HG03103 (cell line): ENCODE measurements at regions not wholly inside any gene's neighbourhood (a gene's known extent, or its start where the extent isn't known, plus 50 kb on each side); places are given as distances from the start of the nearest gene placed in this dataset.
"Not testable (repeated sequence)": the region's sequence is repeated elsewhere in the genome, so short reads cannot be mapped to it uniquely, and the experiment has no call there.

ENCODE experiments used
- ATAC-seq: cut with Tn5 transposase; IDR thresholded peaks from one replicate; pipeline ENCODE4 v1.9.1; 2021; ENCODE audit warnings: low read depth; ENCODE audit not compliant: unreplicated experiment

DNA sequence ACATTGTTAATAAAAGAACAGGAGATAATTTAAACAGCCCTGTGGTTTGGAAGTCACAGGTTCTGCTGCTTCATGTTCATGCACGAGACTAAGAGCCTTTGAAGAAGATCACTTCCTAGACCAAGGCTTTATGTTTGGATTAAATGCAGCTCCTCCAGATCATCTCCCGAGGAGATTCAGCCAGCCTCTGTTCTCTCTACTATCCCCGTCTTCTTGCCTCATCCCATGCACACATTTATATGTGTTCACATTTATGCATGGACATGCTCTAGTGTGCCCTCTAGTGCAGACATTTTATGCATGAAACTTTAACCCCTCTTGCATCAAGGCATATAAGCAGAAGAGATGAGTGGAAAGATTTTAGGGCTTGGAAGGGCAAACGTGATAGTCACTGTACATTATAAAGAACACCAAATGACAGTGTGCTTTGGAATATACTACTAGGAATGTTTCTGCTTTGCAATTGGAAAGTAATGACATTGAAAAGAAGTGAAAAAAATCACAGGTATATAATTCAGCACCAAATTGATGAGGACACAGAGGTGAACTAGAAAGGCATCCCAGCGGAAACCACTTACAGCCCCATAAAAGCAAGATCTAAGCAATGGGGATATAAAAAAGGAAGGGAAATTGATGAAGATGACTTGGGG lies 271.5 kb upstream of the PLGLB2 start:
- ATAC-seq, result not testable (repeated sequence)

GRCh38 chr2:87476936-87477335 lies 271.0 kb upstream of the PLGLB2 start:
- not testable (repeated sequence) for ATAC-seq

- ATAC-seq, result not testable (repeated sequence)
Observed at GRCh38 chr2:87477669-87478428, 270.0 kb upstream of the PLGLB2 start.

- ATAC-seq, result not testable (repeated sequence)
Observed at GRCh38 chr2:87478911-87479310, 269.0 kb upstream of the PLGLB2 start.

DNA sequence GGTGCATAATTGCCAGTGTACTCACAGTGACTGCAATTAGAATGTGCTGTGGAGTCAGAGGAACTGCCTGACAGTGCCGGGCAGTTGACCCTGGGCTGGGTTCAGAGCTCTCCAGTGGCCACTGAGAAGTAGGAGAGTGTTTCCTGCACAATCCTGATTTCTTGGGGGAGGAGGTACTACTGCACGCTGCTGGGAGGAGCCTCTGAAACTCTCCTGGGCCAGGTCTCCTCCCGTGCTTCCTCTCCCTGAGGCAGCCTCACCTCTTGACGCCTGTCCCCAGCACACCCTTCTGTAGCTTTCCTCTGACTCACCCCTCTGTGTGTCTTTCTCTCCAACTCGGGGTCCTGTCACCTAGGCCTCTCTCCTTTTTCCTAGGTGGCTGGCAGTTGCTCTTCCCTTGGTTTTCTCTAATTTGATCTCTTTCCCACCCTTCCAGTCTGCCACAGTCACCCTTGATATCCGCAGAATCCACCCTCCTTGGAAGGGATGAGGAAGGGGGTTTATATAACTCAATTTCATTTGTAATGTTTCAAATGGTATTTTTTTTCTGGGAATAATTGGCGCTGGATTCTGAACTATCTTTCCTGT lies 264.7 kb upstream of the PLGLB2 start:
- ATAC-seq, result not testable (repeated sequence)

GRCh38 chr2:87484363-87484762 lies 263.5 kb upstream of the PLGLB2 start:
- not testable (repeated sequence) for ATAC-seq

DNA sequence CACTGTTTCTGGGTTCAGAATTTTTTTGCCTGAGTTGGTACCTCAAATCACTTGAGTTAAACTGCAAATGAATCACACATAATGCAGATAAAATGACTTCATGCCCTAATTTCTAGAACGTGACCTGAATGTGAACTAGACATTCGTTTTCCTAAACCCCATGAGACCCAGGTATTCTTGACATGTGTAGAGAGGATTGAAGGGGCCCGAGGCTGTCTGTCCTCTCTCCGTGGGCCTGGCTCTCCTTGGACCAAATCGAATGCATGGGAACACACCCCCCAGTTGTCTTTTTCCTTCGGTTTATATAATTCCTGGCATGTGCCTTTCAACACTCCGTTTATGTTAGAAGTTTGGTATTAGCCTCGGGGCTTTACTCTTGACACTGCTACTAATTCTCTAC lies 262.4 kb upstream of the PLGLB2 start:
- not testable (repeated sequence) for ATAC-seq

GRCh38 chr2:87485884-87486283 lies 262.0 kb upstream of the PLGLB2 start:
- ATAC-seq, result peak; percentile 91

DNA sequence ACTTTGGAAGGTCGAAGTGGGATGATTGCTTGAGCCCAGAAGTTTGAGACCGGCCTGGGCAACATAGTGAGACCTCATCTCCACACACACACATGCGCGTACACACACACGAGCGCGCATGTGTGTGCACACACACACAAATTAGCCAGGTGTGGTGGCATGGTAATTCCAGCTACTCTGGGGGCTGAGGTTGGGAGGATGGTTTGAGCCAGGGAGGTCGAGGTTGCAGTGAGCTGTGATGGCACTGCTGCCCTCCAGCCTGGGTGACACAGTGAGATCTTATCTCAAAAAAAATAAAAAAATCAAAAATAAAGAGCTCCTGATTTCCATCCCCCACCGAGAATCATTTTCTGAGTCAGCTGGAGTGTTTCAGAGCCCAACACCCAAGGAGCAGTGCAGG lies 261.5 kb upstream of the PLGLB2 start:
- peak; percentile 14 for ATAC-seq

DNA sequence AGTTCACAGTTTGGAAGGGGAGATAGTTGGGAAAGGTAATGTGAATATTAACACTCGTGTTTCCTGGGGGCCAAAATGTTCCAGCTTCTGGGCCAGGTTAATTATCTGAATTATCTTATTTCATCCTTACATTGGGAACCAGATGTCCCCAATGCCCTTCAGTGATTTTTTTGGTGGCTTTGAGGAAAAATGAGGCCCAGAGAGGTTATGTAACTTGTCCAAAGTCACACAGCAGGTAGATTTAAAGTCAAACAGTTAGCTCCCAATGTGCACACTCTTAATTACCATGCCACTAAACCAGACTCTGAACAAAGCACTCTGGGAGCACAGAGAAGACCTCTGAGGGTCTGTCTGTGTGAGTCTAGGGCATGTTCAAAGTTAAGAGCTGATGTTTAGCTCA lies 259.9 kb upstream of the PLGLB2 start:
- ATAC-seq, result not testable (repeated sequence)

- ATAC-seq, result not testable (repeated sequence)
Observed at GRCh38 chr2:87488991-87489390, 258.9 kb upstream of the PLGLB2 start.

- ATAC-seq, result not testable (repeated sequence)
Observed at GRCh38 chr2:87494846-87495245, 253.0 kb upstream of the PLGLB2 start.

DNA sequence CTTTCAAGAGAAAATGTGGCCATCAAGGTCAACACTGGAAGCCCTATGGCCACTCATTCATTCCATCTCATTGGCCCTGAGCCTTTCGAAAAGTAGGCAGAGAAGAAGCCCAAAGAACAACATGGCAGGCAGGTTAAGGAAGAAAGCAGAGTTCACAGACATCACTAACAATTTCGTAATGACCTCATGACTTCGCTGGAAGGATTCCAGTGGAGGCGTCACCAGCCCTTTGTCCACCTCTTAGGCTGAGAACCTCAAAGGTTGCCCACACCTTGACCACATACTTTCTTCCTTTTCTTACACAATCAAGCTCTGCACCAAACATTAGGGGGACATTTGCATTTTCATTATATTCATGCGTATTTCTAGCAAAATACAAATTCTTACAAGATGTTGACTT lies 252.4 kb upstream of the PLGLB2 start:
- not testable (repeated sequence) for ATAC-seq

GRCh38 chr2:87496036-87497006 lies 251.6 kb upstream of the PLGLB2 start:
- ATAC-seq, result peak; percentile 91

DNA sequence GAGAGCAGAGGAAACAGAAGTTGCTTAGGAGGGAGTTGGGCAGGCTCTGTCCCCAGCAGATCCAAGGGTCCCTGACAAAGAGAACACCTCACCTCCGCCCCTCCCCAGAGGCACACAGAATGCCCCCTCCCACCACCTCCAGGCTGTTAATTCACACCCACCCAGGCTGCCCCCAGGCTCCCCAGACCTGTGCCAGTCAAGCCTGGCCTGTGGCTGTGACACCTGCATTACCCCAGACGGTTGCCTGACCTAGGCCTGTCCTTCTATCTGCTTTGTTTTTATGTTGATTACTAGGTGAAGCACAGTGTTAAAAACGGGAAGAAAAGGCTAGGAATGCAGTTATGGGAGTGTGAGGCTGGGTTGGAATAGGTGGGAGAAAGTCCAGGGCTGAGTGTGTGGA lies 250.8 kb upstream of the PLGLB2 start:
- ATAC-seq, result not testable (repeated sequence)

DNA sequence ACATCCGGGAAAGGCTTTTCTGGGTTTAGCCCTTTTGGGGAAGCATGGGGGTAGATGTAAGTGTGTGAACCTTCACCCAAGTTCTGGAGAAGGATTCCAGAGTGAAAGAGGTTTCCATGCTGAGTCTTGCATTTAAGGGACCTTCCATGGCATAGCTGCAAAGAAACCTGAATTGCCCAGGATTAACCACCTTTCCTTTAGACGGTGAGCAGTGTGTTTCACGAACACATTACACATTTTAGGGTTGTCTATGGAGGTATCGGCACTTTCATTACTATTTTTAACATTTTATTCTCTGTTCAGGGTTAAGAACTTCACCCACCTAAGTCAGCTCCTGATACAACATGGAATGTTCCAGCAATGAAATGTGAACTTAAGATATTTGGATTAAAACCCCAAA lies 250.2 kb upstream of the PLGLB2 start:
- not testable (repeated sequence) for ATAC-seq

GRCh38 chr2:87498169-87498853 lies 249.6 kb upstream of the PLGLB2 start:
- peak; percentile 47 for ATAC-seq

GRCh38 chr2:87498854-87499238 lies 249.0 kb upstream of the PLGLB2 start:
- not testable (repeated sequence) for ATAC-seq

DNA sequence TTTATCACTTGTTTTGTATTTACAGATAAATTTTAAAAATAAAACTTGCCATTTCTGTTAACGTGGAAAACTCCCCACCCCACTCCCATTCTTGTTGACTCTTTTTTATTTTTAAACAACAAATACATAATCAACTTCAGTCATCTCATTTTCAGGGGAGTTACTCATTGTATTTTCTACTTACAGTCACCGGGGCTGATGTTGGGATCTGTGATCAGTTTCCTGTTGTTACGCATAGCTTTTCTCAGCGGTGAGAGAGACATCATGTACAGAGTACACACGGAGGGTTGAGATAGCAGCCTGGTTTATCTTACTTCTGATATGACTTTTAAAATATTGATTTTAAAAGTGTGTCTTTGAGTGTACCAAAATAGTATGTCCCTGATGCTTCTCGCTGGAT lies 248.0 kb upstream of the PLGLB2 start:
- ATAC-seq, result not testable (repeated sequence)

DNA sequence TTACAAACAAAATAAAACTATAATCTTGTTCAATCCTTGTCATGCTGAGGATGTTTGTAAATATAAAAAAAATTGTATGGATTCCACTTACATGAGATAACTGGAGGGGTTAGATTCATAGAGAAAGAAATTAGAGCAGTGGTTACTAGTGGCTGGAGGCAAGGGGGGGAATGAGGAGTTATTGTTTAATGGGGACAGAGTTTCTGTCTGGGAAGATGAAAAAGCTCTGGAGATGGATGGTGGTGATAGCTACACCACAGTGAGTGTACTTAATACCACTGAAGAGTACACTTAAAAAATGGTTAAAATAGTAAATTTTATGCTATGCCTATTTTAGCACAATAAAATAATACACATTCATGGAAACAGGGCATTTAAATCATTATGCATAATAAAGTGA lies 247.5 kb upstream of the PLGLB2 start:
- not testable (repeated sequence) for ATAC-seq
